BLaER1 treated with 17β-estradiol and CSF1 and Interleukin-3, amounts not matched to agents 10 nM and 100 nM (cell line): ENCODE measurements at regions not wholly inside any gene's neighbourhood (a gene's known extent, or its start where the extent isn't known, plus 50 kb on each side); places are given as distances from the start of the nearest gene placed in this dataset.
"Not testable (repeated sequence)": the region's sequence is repeated elsewhere in the genome, so short reads cannot be mapped to it uniquely, and the experiment has no call there.

Source experiments
- H3K27ac ChIP-seq, 11 experiments: shearing (Covaris generic); formaldehyde crosslinking; 2 replicates each; pipeline ENCODE4 v1.8.1; 2022
- H3K27me3 ChIP-seq, 11 experiments: shearing (Covaris generic); formaldehyde crosslinking; 2 replicates each; pipeline ENCODE4 v1.8.1; 2022
- H3K36me3 ChIP-seq, 11 experiments: shearing (Covaris generic); formaldehyde crosslinking; 2 replicates each; pipeline ENCODE4 v1.8.1; 2022
- H3K4me1 ChIP-seq, 10 experiments: shearing (Covaris generic); formaldehyde crosslinking; 2 replicates each; pipeline ENCODE4 v1.8.1; 2022
- H3K4me2 ChIP-seq, 11 experiments: shearing (Covaris generic); formaldehyde crosslinking; 2 replicates each; pipeline ENCODE4 v1.8.1; 2022
- H3K4me3 ChIP-seq, 10 experiments: shearing (Covaris generic); formaldehyde crosslinking; 2 replicates each; pipeline ENCODE4 v1.8.1; 2022
- H3K9ac ChIP-seq, 11 experiments: shearing (Covaris generic); formaldehyde crosslinking; 2 replicates each; pipeline ENCODE4 v1.8.1; 2022
- H3K9me3 ChIP-seq, 11 experiments: shearing (Covaris generic); formaldehyde crosslinking; replicated peaks in 1 of 11; 2 replicates each; pipeline ENCODE4 v1.8.1; 2022
- H4K20me1 ChIP-seq, 11 experiments: shearing (Covaris generic); formaldehyde crosslinking; 2 replicates each; pipeline ENCODE4 v1.8.1; 2022
- Cebpa-rat ChIP-seq, 11 experiments: shearing (Covaris generic); IDR thresholded peaks; 2 replicates each; pipeline ENCODE4 v1.8.1; 2022

GRCh38 chr12:75756111-75756510, 244.7 kb upstream of the KRR1 start:
- peaks cover 0 to 9% (median 5%) of the 10 kb centered on the region in 10 experiments; a peak in 11 of 20 replicates for H3K4me1 ChIP-seq
- no peaks in the 10 kb centered on the region for H3K9me3 ChIP-seq
- no peak overlapping the region for H3K9ac ChIP-seq
- H4K20me1 ChIP-seq, result no peaks in the 10 kb centered on the region
- H3K27me3 ChIP-seq, result no peaks in the 10 kb centered on the region
- H3K36me3 ChIP-seq, result no peaks in the 10 kb centered on the region
- no peak overlapping the region for H3K4me3 ChIP-seq
- no peak for TF ChIP-seq Cebpa-rat (IDR thresholded peaks at IDR 0.05)
- H3K27ac ChIP-seq, result no peak overlapping the region
- H3K4me2 ChIP-seq, result no peak overlapping the region

DNA sequence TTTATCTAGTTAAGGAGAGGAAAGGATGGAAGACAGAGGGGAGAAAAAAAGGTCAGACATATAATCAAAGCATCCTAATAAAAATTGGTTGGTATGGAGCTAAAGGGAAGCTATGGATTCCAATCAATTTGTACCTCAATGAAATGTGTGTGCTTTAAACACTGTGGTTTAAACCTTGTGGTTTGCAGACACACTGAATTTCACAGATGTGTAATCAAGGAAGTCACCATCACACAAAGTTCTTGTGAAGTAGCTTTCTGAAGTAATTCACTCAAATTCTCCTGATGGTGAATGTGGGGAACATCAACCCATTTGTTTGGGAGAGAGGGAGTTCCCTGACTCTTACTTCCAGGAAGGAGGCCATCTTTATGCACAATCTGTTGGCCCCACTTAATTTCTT, 243.3 kb upstream of the KRR1 start:
- Histone ChIP-seq H3K27me3 (no peaks in the 10 kb centered on the region), H3K27ac (no peak overlapping the region), H3K4me2 (peak overlapping the region in 2 of 11 experiments; percentile 25 to 42; a peak in 3 of 22 replicates), H3K9ac (no peak overlapping the region), H3K4me3 (no peak overlapping the region), H3K9me3 (no peaks in the 10 kb centered on the region), H4K20me1 (no peaks in the 10 kb centered on the region), H3K36me3 (no peaks in the 10 kb centered on the region), H3K4me1 (peaks cover 0 to 9% (median 4%) of the 10 kb centered on the region in 10 experiments; a peak in 11 of 20 replicates)
- TF ChIP-seq Cebpa-rat (IDR thresholded peaks at IDR 0.05), result no peak

GRCh38 chr12:75754141-75754540, 242.7 kb upstream of the KRR1 start:
- H3K9me3 ChIP-seq, result no peaks in the 10 kb centered on the region
- no peak overlapping the region for H3K4me3 ChIP-seq
- H3K27ac ChIP-seq, result no peak overlapping the region
- H3K36me3 ChIP-seq, result no peaks in the 10 kb centered on the region
- no peak overlapping the region for H3K4me2 ChIP-seq
- peaks cover 0 to 9% (median 2%) of the 10 kb centered on the region in 10 experiments; a peak in 7 of 20 replicates for H3K4me1 ChIP-seq
- TF ChIP-seq Cebpa-rat (IDR thresholded peaks at IDR 0.05), result no peak
- no peak overlapping the region for H3K9ac ChIP-seq
- no peaks in the 10 kb centered on the region for H3K27me3 ChIP-seq
- H4K20me1 ChIP-seq, result no peaks in the 10 kb centered on the region

GRCh38 chr12:75751769-75752471, 240.5 kb upstream of the KRR1 start:
- Histone ChIP-seq H3K9me3 (no peaks in the 10 kb centered on the region), H3K4me1 (peaks cover 0 to 9% (median 2%) of the 10 kb centered on the region in 10 experiments; a peak in 7 of 20 replicates), H3K27ac (no peak overlapping the region), H3K9ac (no peak overlapping the region), H3K4me2 (no peak overlapping the region), H3K27me3 (no peaks in the 10 kb centered on the region), H4K20me1 (no peaks in the 10 kb centered on the region), H3K36me3 (no peaks in the 10 kb centered on the region), H3K4me3 (no peak overlapping the region)
- TF ChIP-seq Cebpa-rat (IDR thresholded peaks at IDR 0.05), result no peak

DNA sequence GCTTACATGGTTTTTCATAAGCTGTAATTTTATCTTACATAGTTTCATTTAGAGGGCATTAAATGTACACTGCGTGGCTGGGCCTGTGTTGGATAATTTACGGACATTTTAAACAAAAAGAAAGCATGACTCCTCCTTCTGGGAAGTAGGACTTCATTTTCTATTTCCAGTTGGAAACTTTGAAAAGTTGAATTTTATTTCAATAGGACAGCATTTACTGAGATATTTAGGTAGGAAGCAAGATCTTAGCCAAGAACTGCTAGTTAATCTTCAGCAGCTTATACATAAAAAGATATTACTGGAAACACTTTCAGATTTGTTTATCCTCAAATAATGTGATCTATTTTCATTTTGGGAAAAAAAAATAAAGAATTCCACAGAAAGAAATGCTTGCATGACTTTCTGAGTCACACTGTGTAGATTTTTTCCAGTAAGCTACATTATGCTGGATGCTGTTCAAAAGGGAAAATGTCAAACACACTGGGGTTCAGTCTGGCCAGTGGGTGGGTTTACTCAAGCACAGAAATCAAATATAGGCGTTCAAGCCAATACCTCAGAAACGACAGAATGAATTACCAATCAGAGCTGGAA, 239.4 kb upstream of the KRR1 start:
- no peak overlapping the region for H3K9ac ChIP-seq
- H3K27me3 ChIP-seq, result no peaks in the 10 kb centered on the region
- no peak overlapping the region for H3K4me3 ChIP-seq
- H3K27ac ChIP-seq, result no peak overlapping the region
- no peak for TF ChIP-seq Cebpa-rat (IDR thresholded peaks at IDR 0.05)
- no peaks in the 10 kb centered on the region for H4K20me1 ChIP-seq
- no peak overlapping the region for H3K4me2 ChIP-seq
- peaks cover 0 to 9% (median 2%) of the 10 kb centered on the region in 10 experiments; a peak in 7 of 20 replicates for H3K4me1 ChIP-seq
- H3K36me3 ChIP-seq, result no peaks in the 10 kb centered on the region
- no peaks in the 10 kb centered on the region for H3K9me3 ChIP-seq

DNA sequence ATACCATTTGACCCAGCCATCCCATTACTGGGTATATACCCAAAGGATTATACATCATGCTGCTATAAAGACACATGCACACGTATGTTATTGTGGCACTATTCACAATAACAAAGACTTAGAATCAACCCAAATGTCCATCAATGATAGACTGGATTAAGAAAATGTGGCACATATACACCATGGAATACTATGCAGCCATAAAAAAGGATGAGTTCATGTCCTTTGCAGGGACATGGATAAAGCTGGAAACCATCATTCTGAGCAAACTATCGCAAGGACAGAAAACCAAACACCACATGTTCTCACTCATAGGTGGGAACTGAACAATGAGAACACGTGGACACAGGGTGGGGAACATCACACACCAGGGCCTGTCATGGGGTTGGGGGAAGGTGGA, 237.6 kb upstream of the KRR1 start:
- H3K9ac ChIP-seq, H3K27ac ChIP-seq, H3K4me1 ChIP-seq, H3K9me3 ChIP-seq, H4K20me1 ChIP-seq, H3K4me3 ChIP-seq, H3K36me3 ChIP-seq, H3K27me3 ChIP-seq, H3K4me2 ChIP-seq: not testable (repeated sequence)

DNA sequence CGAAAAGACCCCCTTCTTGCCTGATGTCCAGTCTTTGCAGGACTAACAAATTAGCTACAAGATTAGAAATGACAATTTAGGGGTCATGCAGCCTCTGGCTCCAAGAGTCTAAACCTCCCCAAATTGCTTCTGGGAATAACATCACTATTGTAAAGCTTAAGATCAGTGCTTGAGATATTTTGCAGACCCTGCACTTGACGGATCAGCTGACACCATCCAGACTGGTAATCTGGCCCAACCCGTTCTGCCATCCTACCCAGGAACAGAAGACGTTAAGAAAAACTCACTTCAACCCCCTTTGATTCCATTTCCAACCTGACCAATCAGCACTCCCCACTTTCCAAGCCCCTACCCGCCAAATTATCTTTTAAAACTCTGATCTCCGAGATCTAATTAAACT, 236.7 kb upstream of the KRR1 start:
- H4K20me1 ChIP-seq, result no peaks in the 10 kb centered on the region
- no peaks in the 10 kb centered on the region for H3K27me3 ChIP-seq
- H3K4me2 ChIP-seq, result no peak overlapping the region
- no peak overlapping the region for H3K27ac ChIP-seq
- no peaks in the 10 kb centered on the region for H3K4me1 ChIP-seq
- no peak overlapping the region for H3K4me3 ChIP-seq
- no peak for TF ChIP-seq Cebpa-rat (IDR thresholded peaks at IDR 0.05)
- H3K36me3 ChIP-seq, result no peaks in the 10 kb centered on the region
- no peak overlapping the region for H3K9ac ChIP-seq
- H3K9me3 ChIP-seq, result no peaks in the 10 kb centered on the region

- Histone ChIP-seq H3K9me3 (no peaks in the 10 kb centered on the region), H3K4me3 (no peak overlapping the region), H3K4me1 (no peaks in the 10 kb centered on the region), H3K27ac (no peak overlapping the region), H3K4me2 (no peak overlapping the region), H4K20me1 (no peaks in the 10 kb centered on the region), H3K27me3 (no peaks in the 10 kb centered on the region), H3K9ac (no peak overlapping the region), H3K36me3 (no peaks in the 10 kb centered on the region)
- TF ChIP-seq Cebpa-rat (IDR thresholded peaks at IDR 0.05), result no peak
Observed at GRCh38 chr12:75747572-75748021, 236.2 kb upstream of the KRR1 start.

DNA sequence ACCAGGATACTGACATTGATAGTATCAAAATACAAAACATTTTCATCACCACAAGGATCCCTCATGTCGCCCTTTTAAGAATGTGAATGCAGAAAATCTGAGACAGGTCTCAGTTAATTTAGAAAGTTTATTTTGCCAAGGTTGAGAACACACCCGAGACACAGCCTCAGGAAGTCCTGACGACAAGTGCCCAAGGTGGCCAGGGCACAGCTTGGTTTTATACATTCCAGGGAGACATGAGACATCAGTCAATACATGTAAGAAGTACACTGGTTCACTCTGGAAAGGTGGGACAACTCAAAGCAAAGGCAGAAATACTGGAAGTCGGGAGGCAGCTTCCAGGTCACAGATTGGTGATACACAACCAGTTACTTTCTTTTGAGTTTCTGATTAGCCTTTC, 235.2 kb upstream of the KRR1 start:
- Histone ChIP-seq H3K4me3 (no peak overlapping the region), H3K4me2 (no peak overlapping the region), H3K36me3 (no peaks in the 10 kb centered on the region), H4K20me1 (no peaks in the 10 kb centered on the region), H3K27me3 (no peaks in the 10 kb centered on the region), H3K4me1 (no peaks in the 10 kb centered on the region), H3K9me3 (peaks cover 0 to 6% (median 0%) of the 10 kb centered on the region in 11 experiments; a peak in 1 of 22 replicates), H3K27ac (no peak overlapping the region), H3K9ac (no peak overlapping the region)
- TF ChIP-seq Cebpa-rat (IDR thresholded peaks at IDR 0.05), result no peak
